Activated CD4-positive, alpha-beta T cell treated with anti-CD3 and anti-CD28 coated beads, Interleukin-2, amount 10 ng/mL, durations not matched to agents 24 days and 14 days (primary cell): ENCODE measurements at regions not wholly inside any gene's neighbourhood (a gene's known extent, or its start where the extent isn't known, plus 50 kb on each side); places are given as distances from the start of the nearest gene placed in this dataset.

Experiments
- DNase-seq: peaks from one replicate; pipeline ENCODE4 v3.0.0; 2022
- H3K27ac Mint-ChIP-seq: one replicate; pipeline ENCODE4 v1.8.0; 2022; ENCODE audit warnings: mild to moderate bottlenecking, mixed read lengths
- H3K27me3 Mint-ChIP-seq: one replicate; pipeline ENCODE4 v1.8.0; 2022; ENCODE audit warnings: mixed read lengths
- H3K36me3 Mint-ChIP-seq: one replicate; pipeline ENCODE4 v1.8.0; 2022; ENCODE audit warnings: low read depth, mild to moderate bottlenecking, mixed read lengths
- H3K4me1 Mint-ChIP-seq: one replicate; pipeline ENCODE4 v1.8.0; 2021; ENCODE audit warnings: mixed read lengths
- H3K4me3 Mint-ChIP-seq: one replicate; pipeline ENCODE4 v1.8.0; 2022; ENCODE audit warnings: mild to moderate bottlenecking, moderate library complexity, mixed read lengths
- H3K9me3 Mint-ChIP-seq: one replicate; pipeline ENCODE4 v1.8.0; 2021; ENCODE audit warnings: mixed read lengths
- intact Hi-C: fragments of 100-400 bp; cut with micrococcal nuclease; formaldehyde crosslinking; loops from one replicate; pipeline ENCODE4 v1.15.1; 2023

DNA sequence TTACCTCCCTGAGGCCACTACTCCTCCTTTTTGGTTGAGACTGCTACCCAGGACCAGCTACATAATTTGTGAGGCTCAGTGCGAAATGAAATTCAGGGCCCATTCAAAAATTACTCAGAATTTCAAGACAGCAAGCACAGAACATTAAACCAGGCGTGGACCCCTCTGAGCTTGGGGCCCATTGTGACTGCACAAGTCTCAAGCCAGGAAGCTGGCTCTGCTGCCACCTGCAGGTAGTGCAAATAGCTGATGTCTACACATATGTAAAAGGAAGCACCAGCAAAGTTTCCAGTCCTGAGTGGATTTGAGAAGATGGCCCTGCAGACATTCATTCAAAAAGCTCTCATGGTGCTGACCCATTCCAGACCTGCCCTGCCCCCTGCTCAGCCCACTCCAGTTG lies 213.4 kb upstream of the LNX1 start:
- no peak overlapping the region for H3K27ac Mint-ChIP-seq
- no peak overlapping the region for H3K4me3 Mint-ChIP-seq
- H3K9me3 Mint-ChIP-seq: no peaks in the 10 kb centered on the region
- H3K4me1 Mint-ChIP-seq: no peaks in the 10 kb centered on the region
- H3K36me3 Mint-ChIP-seq: no peaks in the 10 kb centered on the region
- intact Hi-C loops: loop anchor here (1.0 to 10.0 kb wide), 3 partner anchors 312 to 790 kb away; no protein-coding TSS in a partner anchor
- peak; percentile 73 for DNase-seq
- no peaks in the 10 kb centered on the region for H3K27me3 Mint-ChIP-seq

DNA sequence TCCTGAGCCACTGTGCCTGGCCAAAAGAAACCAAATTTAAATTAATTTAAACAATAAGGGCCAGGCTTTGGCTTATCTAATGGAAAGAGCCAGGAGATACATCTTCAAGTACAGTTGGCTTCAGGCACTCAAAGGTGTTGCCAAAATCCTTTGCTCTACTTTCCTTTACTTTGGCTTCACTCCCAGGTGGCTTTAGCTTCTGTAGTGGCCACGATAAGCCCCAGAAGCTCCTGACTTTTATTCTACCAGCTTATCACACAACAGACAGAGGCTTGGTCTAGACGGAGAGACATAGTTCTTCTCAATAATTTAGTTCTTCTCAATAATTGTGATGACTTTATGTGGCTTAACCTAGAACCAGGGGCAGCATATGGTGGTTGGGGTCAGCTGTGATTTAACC lies 211.2 kb upstream of the LNX1 start:
- no peaks in the 10 kb centered on the region for H3K9me3 Mint-ChIP-seq
- H3K27ac Mint-ChIP-seq: no peak overlapping the region
- H3K36me3 Mint-ChIP-seq: no peaks in the 10 kb centered on the region
- no peak overlapping the region for H3K4me3 Mint-ChIP-seq
- intact Hi-C loops: loop anchor here (5.0 to 10.0 kb wide), 2 partner anchors 310 to 788 kb away; no protein-coding TSS in a partner anchor
- H3K27me3 Mint-ChIP-seq: no peaks in the 10 kb centered on the region
- H3K4me1 Mint-ChIP-seq: no peaks in the 10 kb centered on the region
- no peak for DNase-seq

DNA sequence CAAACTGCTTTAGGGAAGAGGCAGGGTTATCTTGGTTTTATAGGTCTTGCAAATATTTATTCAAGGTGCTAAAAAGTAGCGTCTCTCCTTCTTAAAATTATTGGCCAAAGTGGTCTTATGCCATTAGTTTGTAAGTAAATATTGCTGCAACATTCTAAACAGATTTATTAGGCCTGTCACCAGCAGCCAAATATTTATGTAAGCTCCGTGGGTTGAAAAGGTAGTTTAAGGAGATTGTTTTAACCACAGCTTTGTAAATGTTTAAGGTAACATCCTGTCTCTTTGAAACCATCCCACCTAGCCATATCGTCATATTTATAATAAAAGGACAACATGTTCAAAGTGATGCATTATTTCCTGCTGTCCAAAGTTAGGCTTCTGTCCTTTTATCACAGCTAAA lies 210.1 kb upstream of the LNX1 start:
- Mint-ChIP-seq H3K27ac (no peak overlapping the region), H3K4me3 (no peak overlapping the region), H3K4me1 (no peaks in the 10 kb centered on the region), H3K27me3 (no peaks in the 10 kb centered on the region), H3K36me3 (no peaks in the 10 kb centered on the region), H3K9me3 (no peaks in the 10 kb centered on the region)
- DNase-seq: no peak
- intact Hi-C loops: loop anchor here (5.0 to 10.0 kb wide), 2 partner anchors 309 to 787 kb away; no protein-coding TSS in a partner anchor

DNA sequence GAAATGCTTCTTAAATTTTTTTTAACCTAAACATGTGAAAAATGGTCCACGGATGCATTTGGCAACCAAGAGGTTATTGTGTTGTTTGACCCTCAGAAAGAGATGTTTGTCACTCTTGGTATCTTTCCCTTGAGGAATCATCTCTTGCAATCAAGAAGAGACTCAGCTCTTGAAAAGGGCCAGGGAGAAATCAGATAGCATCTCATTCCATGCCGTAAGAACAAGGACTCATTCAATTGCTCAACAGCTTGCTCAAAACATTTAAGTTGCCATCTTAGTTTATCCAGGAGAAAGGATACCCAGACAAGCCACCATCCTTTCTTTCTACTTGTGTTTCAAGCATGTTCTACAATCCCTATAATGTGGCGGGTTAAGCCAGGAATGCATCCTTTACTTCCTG lies 209.5 kb upstream of the LNX1 start:
- H3K4me3 Mint-ChIP-seq: no peak overlapping the region
- H3K27ac Mint-ChIP-seq: no peak overlapping the region
- intact Hi-C loops: loop anchor here (5.0 to 10.0 kb wide), 2 partner anchors 308 to 786 kb away; no protein-coding TSS in a partner anchor
- H3K36me3 Mint-ChIP-seq: no peaks in the 10 kb centered on the region
- no peaks in the 10 kb centered on the region for H3K9me3 Mint-ChIP-seq
- H3K27me3 Mint-ChIP-seq: no peaks in the 10 kb centered on the region
- no peaks in the 10 kb centered on the region for H3K4me1 Mint-ChIP-seq
- no peak for DNase-seq

DNA sequence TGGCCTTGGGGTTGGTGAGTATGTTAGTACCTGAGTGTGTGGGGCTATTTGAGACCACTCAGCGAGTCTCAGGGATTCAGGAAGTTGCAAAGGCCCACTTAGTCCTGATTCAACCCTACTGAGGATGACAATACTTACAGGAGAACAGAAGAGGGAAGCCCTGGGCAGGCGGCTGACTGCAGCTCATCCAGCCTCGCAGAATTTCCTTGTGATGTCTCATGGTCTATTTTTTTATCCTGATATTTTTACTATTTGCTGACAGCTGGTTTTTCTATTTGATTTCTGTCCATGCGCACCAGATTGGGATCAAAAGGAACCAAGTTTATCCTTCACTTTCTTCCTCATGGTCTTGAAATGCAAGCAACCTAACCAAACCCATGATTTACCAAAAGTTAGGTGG lies 201.8 kb upstream of the LNX1 start:
- H3K4me3 Mint-ChIP-seq: no peak overlapping the region
- H3K36me3 Mint-ChIP-seq: no peaks in the 10 kb centered on the region
- intact Hi-C loops: no loop called here
- H3K9me3 Mint-ChIP-seq: no peaks in the 10 kb centered on the region
- H3K27me3 Mint-ChIP-seq: no peaks in the 10 kb centered on the region
- H3K27ac Mint-ChIP-seq: no peak overlapping the region
- DNase-seq: no peak
- H3K4me1 Mint-ChIP-seq: no peaks in the 10 kb centered on the region

DNA sequence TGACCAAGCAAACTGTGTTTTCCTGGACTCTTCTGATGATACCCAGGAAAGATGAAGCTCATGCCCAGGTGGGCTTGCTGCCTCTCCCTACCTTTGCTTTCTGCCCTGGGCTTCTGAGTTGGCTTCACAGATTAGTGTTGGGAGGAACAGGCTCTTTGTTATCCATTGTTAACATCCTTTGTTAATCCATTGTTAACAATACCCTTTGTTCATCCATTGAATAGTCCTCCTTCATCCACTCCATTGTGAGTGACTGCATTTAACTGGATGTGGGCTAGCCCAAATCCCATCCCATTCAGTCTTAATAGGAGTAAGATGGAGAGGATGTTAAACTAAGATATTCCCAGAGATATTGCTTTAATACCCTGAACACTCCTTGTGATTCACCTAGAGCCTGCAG lies 199.0 kb upstream of the LNX1 start:
- Mint-ChIP-seq H3K9me3 (no peaks in the 10 kb centered on the region), H3K27ac (no peak overlapping the region), H3K27me3 (no peaks in the 10 kb centered on the region), H3K36me3 (no peaks in the 10 kb centered on the region), H3K4me3 (no peak overlapping the region), H3K4me1 (no peaks in the 10 kb centered on the region)
- intact Hi-C loops: no loop called here
- DNase-seq: no peak

DNA sequence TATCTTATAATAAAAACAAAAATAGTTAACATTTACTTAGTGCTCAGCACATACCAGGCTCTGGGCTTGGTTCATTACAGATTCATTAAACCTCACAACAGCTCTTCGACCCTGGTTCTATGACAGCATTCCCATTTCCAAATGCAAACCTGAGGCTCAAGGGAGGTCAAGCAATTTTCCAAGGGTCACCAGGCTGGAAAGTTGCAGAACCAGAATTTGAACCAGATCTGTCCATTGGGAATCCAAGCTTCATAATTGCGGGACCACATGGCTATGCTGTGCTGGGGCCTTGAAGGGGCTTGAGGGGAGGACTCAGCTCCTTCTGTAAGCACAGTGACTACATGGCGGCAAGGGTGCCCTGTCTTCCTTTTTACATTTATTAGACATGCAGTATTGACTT lies 197.3 kb upstream of the LNX1 start:
- no peaks in the 10 kb centered on the region for H3K36me3 Mint-ChIP-seq
- H3K9me3 Mint-ChIP-seq: no peaks in the 10 kb centered on the region
- H3K4me3 Mint-ChIP-seq: no peak overlapping the region
- H3K4me1 Mint-ChIP-seq: no peaks in the 10 kb centered on the region
- intact Hi-C loops: no loop called here
- peaks cover 2% of the 10 kb centered on the region for H3K27me3 Mint-ChIP-seq
- DNase-seq: no peak
- no peak overlapping the region for H3K27ac Mint-ChIP-seq

DNA sequence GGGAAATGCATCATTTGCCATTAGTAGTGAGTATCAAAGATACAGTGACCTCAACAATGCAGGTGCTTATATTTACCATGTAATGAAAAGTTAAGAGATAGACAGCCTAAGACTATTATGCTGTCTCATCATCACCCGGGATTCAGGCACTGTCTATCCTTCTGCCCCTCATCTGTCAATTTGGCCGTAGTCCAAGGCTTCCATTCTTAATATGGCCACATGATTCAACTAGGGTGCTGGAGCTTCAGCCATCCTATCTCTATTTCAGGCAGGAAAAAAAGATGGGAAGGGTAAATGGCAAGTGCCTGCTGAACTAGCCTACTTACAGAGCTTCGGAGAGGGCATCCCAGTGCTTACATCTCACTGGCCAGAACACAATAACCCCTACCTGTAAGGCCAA lies 196.7 kb upstream of the LNX1 start:
- Mint-ChIP-seq H3K4me3 (no peak overlapping the region), H3K4me1 (no peaks in the 10 kb centered on the region), H3K36me3 (no peaks in the 10 kb centered on the region), H3K27ac (no peak overlapping the region), H3K27me3 (peaks cover 2% of the 10 kb centered on the region), H3K9me3 (no peaks in the 10 kb centered on the region)
- intact Hi-C loops: no loop called here
- no peak for DNase-seq

DNA sequence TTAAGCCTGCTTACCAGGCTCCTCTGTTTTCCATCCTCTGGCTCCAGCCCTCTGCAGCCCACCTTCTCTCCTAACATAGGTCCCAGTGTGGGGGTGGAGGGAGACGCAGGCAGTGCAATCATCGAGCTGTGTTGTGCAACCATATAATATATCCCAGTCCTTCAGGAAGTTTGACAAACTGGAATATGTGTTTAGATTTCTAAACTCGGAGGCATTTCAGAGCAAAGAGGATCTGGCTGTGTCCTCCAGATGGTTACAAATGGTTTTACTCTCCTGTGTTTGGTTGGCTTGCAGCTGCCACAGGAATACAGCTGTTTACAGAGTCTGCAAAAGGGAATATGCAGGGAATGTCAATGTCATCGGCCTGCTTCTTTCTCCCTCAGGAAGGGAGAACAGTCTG lies 195.3 kb upstream of the LNX1 start:
- H3K27ac Mint-ChIP-seq: no peak overlapping the region
- H3K27me3 Mint-ChIP-seq: peaks cover 2% of the 10 kb centered on the region
- no peaks in the 10 kb centered on the region for H3K4me1 Mint-ChIP-seq
- no peaks in the 10 kb centered on the region for H3K9me3 Mint-ChIP-seq
- H3K4me3 Mint-ChIP-seq: no peak overlapping the region
- DNase-seq: no peak
- no peaks in the 10 kb centered on the region for H3K36me3 Mint-ChIP-seq
- intact Hi-C loops: no loop called here

DNA sequence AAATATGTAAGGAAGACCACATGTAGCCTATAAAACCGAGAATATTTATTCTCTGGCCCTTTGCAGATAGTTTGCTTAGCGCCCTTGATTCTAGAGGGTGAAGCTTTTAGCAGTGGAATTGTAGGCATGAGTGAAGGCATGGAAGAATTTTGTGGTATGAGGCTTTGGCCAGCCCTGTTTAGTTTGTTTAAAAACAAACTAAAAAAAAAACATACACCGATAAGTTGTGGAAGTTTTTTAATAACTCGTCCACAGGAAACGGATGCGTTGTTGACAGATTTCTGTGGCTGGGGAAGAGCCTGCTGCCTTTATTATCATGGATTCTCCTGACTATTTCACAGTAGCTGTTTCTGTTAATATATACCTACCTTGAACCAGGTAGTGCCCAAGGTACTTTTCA lies 194.7 kb upstream of the LNX1 start:
- no peak for DNase-seq
- Mint-ChIP-seq H3K27ac (no peak overlapping the region), H3K4me1 (no peaks in the 10 kb centered on the region), H3K36me3 (no peaks in the 10 kb centered on the region), H3K9me3 (no peaks in the 10 kb centered on the region), H3K4me3 (no peak overlapping the region), H3K27me3 (peaks cover 2% of the 10 kb centered on the region)
- intact Hi-C loops: no loop called here

DNA sequence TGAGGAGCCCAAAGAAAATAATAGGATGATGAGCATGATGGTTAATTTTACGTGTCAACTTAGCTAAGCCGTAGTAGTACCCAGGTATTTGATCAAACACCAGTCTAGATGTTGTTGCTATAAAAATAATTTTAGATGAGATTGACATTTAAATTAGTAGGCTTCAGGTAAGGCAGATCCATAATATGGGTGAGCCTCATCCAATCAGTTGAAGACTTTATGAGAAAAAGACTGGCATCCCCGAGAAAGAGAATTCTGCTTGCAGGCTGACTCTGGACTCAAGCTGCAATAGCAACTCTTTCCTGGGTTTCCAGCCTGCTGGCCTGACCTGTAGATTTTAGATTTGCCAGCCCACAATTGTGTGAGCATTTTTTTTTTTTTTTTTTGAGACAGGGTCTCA lies 192.8 kb upstream of the LNX1 start:
- no peaks in the 10 kb centered on the region for H3K4me1 Mint-ChIP-seq
- no peak for DNase-seq
- H3K27ac Mint-ChIP-seq: no peak overlapping the region
- H3K36me3 Mint-ChIP-seq: no peaks in the 10 kb centered on the region
- H3K9me3 Mint-ChIP-seq: no peaks in the 10 kb centered on the region
- H3K27me3 Mint-ChIP-seq: peaks cover 2% of the 10 kb centered on the region
- intact Hi-C loops: no loop called here
- H3K4me3 Mint-ChIP-seq: no peak overlapping the region

DNA sequence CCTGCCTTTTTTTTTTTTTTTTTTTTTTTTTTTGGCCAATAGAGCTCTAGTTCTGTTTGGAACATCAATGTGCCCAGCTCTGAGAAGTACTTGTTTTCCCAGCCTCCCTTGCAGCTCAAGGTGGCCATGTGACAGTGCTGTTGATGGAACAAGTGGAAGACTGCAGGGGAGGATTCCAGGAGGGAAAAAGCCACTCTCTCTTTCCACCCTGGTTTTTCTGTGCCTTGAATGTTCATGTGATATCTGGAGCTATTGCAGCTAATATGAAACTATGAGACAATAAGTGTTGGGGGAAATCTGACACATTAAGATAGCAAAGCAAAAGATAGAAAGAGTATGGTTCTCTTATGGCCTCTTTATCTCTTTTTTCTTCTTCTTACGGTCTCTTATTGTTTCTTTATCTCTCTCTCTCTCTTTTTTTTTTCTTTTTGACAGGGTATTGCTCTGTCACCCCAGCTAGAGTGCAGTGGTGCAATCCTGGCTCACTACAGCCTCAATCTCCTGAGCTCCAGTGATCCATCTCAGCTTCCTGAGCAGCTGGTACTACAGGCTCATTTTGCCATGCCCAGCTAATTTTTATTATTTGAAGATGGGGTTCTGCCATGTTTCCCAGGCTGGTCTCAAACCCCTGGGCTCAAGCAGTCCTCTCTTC lies 192.0 kb upstream of the LNX1 start:
- no peak overlapping the region for H3K27ac Mint-ChIP-seq
- no peak for DNase-seq
- H3K36me3 Mint-ChIP-seq: no peaks in the 10 kb centered on the region
- H3K27me3 Mint-ChIP-seq: peaks cover 2% of the 10 kb centered on the region
- intact Hi-C loops: no loop called here
- H3K4me3 Mint-ChIP-seq: no peak overlapping the region
- H3K4me1 Mint-ChIP-seq: no peaks in the 10 kb centered on the region
- no peaks in the 10 kb centered on the region for H3K9me3 Mint-ChIP-seq

DNA sequence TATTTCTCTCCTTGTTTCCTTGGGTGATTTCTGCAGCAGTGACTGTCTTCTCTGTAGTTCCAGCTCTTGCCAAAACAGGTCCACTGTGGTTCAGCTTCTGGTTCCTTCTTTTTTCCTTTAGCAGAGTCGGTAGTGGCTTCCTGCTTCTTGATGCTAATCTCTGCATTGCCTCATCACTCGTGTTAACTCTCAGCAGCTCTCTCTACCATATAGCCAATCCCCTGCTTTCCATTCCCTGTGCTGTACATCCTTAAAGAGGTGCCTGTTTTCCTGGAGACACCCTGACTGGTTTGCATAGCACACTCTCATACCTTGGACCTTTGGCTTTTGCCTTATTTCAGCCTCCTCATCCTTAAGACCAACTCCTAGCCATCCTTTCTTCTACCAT lies 191.2 kb upstream of the LNX1 start:
- intact Hi-C loops: no loop called here
- H3K4me3 Mint-ChIP-seq: no peak overlapping the region
- peaks cover 2% of the 10 kb centered on the region for H3K27me3 Mint-ChIP-seq
- H3K4me1 Mint-ChIP-seq: no peaks in the 10 kb centered on the region
- no peak for DNase-seq
- H3K36me3 Mint-ChIP-seq: no peaks in the 10 kb centered on the region
- no peak overlapping the region for H3K27ac Mint-ChIP-seq
- H3K9me3 Mint-ChIP-seq: no peaks in the 10 kb centered on the region

DNA sequence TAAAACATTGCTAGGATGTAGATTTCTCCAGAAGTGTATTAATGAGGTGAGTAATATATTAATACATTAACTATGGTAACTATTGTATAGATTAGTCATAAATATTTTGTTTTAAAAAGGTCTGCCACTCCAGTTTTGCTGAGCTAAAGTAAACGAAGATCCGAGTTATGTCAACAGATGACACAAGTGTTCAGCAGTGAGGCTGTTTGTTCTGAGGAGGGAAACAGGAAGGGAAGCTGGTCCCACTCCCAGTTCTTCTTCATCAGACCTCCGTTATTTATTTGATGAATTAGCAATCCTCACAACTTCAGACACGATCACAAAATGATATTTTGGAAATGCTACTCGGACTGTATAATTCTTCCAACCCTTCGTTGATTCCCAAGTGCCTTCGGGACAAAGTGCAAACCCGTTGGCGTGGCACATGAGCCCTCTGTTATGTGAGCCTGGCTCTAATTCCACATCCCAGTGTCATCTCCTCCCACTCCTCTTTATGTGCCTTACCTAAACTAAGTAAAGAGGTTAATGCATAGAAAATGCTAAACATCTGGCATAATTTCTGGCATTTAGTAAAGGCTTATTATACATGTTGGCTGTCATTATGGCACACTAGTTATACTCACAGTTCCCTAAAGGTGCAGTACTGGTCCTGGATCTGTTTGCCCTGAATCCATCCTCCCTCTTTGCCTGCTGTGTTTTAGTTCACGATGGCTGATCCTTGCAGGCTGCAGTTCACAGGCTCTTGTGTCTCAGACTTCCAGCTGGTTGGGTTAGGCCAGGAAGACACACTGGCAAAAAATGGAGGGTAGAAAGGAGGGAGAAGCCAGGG lies 190.6 kb upstream of the LNX1 start:
- Mint-ChIP-seq H3K4me3 (no peak overlapping the region), H3K27ac (no peak overlapping the region), H3K9me3 (no peaks in the 10 kb centered on the region), H3K4me1 (no peaks in the 10 kb centered on the region), H3K27me3 (peaks cover 2% of the 10 kb centered on the region), H3K36me3 (no peaks in the 10 kb centered on the region)
- intact Hi-C loops: no loop called here
- DNase-seq: no peak
